DMS153 treated with DMSO at 0.1 percent for 48 hours (cell line): ENCODE measurements at regions not wholly inside any gene's neighbourhood (a gene's known extent, or its start where the extent isn't known, plus 50 kb on each side); places are given as distances from the start of the nearest gene placed in this dataset.
"Not testable (repeated sequence)": the region's sequence is repeated elsewhere in the genome, so short reads cannot be mapped to it uniquely, and the experiment has no call there.

Experiments used
- DNase-seq: peaks from one replicate; lab custom pipeline; 2025; ENCODE audit not compliant: unreplicated experiment; lab: John Stamatoyannopoulos, UW

GRCh38 chr5:29134418-29134817 lies 2059.1 kb upstream of the CDH6 start:
- no peak for DNase-seq

GRCh38 chr5:29131285-29131684 lies 2062.2 kb upstream of the CDH6 start:
- DNase-seq, result peak; percentile 73

GRCh38 chr5:29130786-29131185 lies 2062.7 kb upstream of the CDH6 start:
- no peak for DNase-seq

- DNase-seq, result not testable (repeated sequence)
These were observed 2065.8 kb upstream of the CDH6 start for GRCh38 chr5:29127524-29128156.

- not testable (repeated sequence) for DNase-seq
These were observed 2067.0 kb upstream of the CDH6 start for GRCh38 chr5:29126462-29126861.

GRCh38 chr5:29122306-29122705 lies 2071.2 kb upstream of the CDH6 start:
- DNase-seq, result no peak

GRCh38 chr5:29114331-29114768 lies 2076.0 kb upstream of the CDH9 start:
- DNase-seq, result no peak

- DNase-seq, result no peak
These were observed 2075.1 kb upstream of the CDH9 start for GRCh38 chr5:29113516-29113915.

- no peak for DNase-seq
These were observed 2061.2 kb upstream of the CDH9 start for GRCh38 chr5:29099585-29099984.

GRCh38 chr5:29089591-29090130 lies 2051.3 kb upstream of the CDH9 start:
- DNase-seq, result no peak

- no peak for DNase-seq
These were observed 2046.8 kb upstream of the CDH9 start for GRCh38 chr5:29085142-29085541.

GRCh38 chr5:29079771-29080170 lies 2041.4 kb upstream of the CDH9 start:
- DNase-seq, result no peak

GRCh38 chr5:29077451-29077850 lies 2039.1 kb upstream of the CDH9 start:
- DNase-seq, result no peak

- no peak for DNase-seq
These were observed 2030.7 kb upstream of the CDH9 start for GRCh38 chr5:29069104-29069402.

GRCh38 chr5:29061381-29061780 lies 2023.0 kb upstream of the CDH9 start:
- DNase-seq, result no peak

GRCh38 chr5:29054694-29055093 lies 2016.3 kb upstream of the CDH9 start:
- DNase-seq, result no peak

GRCh38 chr5:29054282-29054681 lies 2015.9 kb upstream of the CDH9 start:
- no peak for DNase-seq

GRCh38 chr5:29051509-29051908 lies 2013.1 kb upstream of the CDH9 start:
- DNase-seq, result no peak

GRCh38 chr5:29042152-29042551 lies 2003.8 kb upstream of the CDH9 start:
- no peak for DNase-seq

- DNase-seq, result no peak
These were observed 2002.0 kb upstream of the CDH9 start for GRCh38 chr5:29040404-29040803.

- DNase-seq, result no peak
These were observed 2001.6 kb upstream of the CDH9 start for GRCh38 chr5:29039994-29040393.

GRCh38 chr5:29037716-29038115 lies 1999.3 kb upstream of the CDH9 start:
- no peak for DNase-seq

- no peak for DNase-seq
These were observed 1985.7 kb upstream of the CDH9 start for GRCh38 chr5:29024052-29024451.
